ENCODE measurements at regions not wholly inside any gene's neighbourhood (a gene's known extent, or its start where the extent isn't known, plus 50 kb on each side); places are given as distances from the start of the nearest gene placed in this dataset.

DNA sequence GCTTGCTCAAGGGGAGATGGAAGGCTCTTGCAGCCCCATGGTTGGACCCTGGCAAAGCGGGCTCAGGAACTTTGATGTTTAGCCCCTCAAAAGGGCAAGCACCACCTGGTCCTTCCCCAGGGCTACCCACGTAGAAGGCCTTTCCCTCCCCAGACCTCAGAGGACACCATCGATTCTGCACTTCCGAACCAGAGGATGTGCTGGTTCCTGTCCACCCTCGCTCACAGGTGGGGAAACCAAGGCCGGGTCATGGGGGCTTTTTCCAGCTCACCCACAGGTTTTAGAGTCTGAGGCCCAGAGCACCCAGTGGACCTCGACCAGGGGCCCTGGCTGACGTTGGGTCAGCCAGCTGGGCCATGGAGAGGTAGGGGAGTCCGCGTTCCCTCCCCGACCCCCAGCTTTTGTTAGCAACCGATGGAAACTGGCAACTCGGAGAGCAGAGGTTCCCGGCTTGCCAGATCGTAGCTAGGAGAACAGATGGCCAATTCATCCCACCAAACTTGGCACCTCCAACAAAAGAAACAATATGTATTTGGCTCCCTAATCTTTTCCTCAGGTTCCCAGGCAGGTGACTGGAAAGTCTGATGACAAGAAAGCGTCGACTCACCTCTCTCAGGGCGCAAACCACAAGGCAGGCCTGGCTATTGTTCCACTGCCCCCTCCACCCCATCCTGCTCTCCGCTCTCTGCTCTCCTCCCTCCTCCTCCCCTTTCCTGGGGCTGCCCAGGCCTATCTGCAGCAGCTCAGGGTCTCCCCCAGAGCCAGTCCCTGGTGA lies 167.6 kb upstream of the SMIM23 start:
- intact Hi-C loops (cut with micrococcal nuclease; ENCODE audit: unreplicated experiment) (no loop called here), in situ Hi-C loops (cut with HindIII; ENCODE audit: low pct_unique_long_range_greater_than_20kb, low sequenced_read_pairs) (no loop called here)
- ChIA-PET POLR2A (no interaction called here), CTCF (no interaction called here)
- H3K4me1 ChIP-seq (ENCODE audit: control insufficient read depth, insufficient read depth, low read length), result no peaks in the 10 kb centered on the region
- TF ChIP-seq, protein P1, sequence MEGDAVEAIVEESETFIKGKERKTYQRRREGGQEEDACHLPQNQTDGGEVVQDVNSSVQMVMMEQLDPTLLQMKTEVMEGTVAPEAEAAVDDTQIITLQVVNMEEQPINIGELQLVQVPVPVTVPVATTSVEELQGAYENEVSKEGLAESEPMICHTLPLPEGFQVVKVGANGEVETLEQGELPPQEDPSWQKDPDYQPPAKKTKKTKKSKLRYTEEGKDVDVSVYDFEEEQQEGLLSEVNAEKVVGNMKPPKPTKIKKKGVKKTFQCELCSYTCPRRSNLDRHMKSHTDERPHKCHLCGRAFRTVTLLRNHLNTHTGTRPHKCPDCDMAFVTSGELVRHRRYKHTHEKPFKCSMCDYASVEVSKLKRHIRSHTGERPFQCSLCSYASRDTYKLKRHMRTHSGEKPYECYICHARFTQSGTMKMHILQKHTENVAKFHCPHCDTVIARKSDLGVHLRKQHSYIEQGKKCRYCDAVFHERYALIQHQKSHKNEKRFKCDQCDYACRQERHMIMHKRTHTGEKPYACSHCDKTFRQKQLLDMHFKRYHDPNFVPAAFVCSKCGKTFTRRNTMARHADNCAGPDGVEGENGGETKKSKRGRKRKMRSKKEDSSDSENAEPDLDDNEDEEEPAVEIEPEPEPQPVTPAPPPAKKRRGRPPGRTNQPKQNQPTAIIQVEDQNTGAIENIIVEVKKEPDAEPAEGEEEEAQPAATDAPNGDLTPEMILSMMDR (IDR thresholded peaks at IDR 0.05), result no peak
- TF ChIP-seq SIN3A (IDR thresholded peaks at IDR 0.05; ENCODE audit: borderline replicate concordance, insufficient read depth, low read depth, low read length), result no peak
- no peak for TF ChIP-seq TCF7L2 (IDR thresholded peaks at IDR 0.05; ENCODE audit: low read depth, low read length)
- TF ChIP-seq, protein P2, sequence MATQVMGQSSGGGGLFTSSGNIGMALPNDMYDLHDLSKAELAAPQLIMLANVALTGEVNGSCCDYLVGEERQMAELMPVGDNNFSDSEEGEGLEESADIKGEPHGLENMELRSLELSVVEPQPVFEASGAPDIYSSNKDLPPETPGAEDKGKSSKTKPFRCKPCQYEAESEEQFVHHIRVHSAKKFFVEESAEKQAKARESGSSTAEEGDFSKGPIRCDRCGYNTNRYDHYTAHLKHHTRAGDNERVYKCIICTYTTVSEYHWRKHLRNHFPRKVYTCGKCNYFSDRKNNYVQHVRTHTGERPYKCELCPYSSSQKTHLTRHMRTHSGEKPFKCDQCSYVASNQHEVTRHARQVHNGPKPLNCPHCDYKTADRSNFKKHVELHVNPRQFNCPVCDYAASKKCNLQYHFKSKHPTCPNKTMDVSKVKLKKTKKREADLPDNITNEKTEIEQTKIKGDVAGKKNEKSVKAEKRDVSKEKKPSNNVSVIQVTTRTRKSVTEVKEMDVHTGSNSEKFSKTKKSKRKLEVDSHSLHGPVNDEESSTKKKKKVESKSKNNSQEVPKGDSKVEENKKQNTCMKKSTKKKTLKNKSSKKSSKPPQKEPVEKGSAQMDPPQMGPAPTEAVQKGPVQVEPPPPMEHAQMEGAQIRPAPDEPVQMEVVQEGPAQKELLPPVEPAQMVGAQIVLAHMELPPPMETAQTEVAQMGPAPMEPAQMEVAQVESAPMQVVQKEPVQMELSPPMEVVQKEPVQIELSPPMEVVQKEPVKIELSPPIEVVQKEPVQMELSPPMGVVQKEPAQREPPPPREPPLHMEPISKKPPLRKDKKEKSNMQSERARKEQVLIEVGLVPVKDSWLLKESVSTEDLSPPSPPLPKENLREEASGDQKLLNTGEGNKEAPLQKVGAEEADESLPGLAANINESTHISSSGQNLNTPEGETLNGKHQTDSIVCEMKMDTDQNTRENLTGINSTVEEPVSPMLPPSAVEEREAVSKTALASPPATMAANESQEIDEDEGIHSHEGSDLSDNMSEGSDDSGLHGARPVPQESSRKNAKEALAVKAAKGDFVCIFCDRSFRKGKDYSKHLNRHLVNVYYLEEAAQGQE (IDR thresholded peaks at IDR 0.05; ENCODE audit: insufficient read depth in 1 of 2, low read depth in 2 of 2, low read length in 1 of 2), result no peak
- no peak for TF ChIP-seq POLR2AphosphoS5 (IDR thresholded peaks at IDR 0.05; ENCODE audit: low read depth, low read length)
- H3K4me3 ChIP-seq (ENCODE audit: low read depth in 2 of 2, low read length in 2 of 2), result no peak overlapping the region
- BruUV-seq (replicated peaks), result no TSS peak
- no peaks in the 10 kb centered on the region; the same call in 1 of the 2 replicates for H3K27me3 ChIP-seq (ENCODE audit: control insufficient read depth, insufficient read depth, low read length)
- H3K36me3 ChIP-seq (ENCODE audit: control insufficient read depth, insufficient read depth, low read length), result no peaks in the 10 kb centered on the region
- ATAC-seq (no peak), DNase-seq (ENCODE audit: low read depth, low spot score) (no peak)
- H3K9me3 ChIP-seq (ENCODE audit: control insufficient read depth, insufficient read depth, low read depth, low read length), result no peaks in the 10 kb centered on the region
- H3K27ac ChIP-seq (ENCODE audit: low read length), result no peak overlapping the region

DNA sequence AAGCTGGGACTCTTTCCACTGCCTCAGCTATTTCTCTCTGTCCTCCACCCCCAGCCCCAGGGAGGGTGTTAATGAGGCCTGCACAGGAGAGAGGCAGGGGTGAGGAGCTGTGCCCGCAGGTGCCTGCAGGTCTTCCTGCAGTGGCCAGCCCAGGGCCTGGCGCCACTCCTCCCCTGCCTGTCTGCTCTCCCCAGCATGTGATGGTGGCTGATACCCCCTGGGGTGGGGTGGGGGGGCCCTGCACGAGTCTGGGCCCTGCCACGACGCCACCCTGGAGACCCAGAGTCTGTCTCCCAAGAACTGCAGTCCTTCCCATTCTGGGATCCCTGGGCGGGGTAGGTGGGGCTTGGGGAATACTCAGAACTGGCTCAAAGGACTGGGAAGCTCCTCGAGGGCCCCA lies 166.4 kb upstream of the SMIM23 start:
- Histone ChIP-seq H3K36me3 (ENCODE audit: control insufficient read depth, insufficient read depth, low read length) (no peaks in the 10 kb centered on the region), H3K4me3 (ENCODE audit: low read depth in 2 of 2, low read length in 2 of 2) (no peak overlapping the region), H3K27me3 (ENCODE audit: control insufficient read depth, insufficient read depth, low read length) (no peaks in the 10 kb centered on the region; the same call in 1 of the 2 replicates), H3K9me3 (ENCODE audit: control insufficient read depth, insufficient read depth, low read depth, low read length) (no peaks in the 10 kb centered on the region), H3K27ac (ENCODE audit: low read length) (no peak overlapping the region), H3K4me1 (ENCODE audit: control insufficient read depth, insufficient read depth, low read length) (no peaks in the 10 kb centered on the region)
- intact Hi-C loops (cut with micrococcal nuclease; ENCODE audit: unreplicated experiment) (no loop called here), in situ Hi-C loops (cut with HindIII; ENCODE audit: low pct_unique_long_range_greater_than_20kb, low sequenced_read_pairs) (no loop called here)
- no peak for TF ChIP-seq POLR2AphosphoS5 (IDR thresholded peaks at IDR 0.05; ENCODE audit: low read depth, low read length)
- TF ChIP-seq SIN3A (IDR thresholded peaks at IDR 0.05; ENCODE audit: borderline replicate concordance, insufficient read depth, low read depth, low read length), result no peak
- no peak for TF ChIP-seq TCF7L2 (IDR thresholded peaks at IDR 0.05; ENCODE audit: low read depth, low read length)
- TF ChIP-seq, protein P1 (IDR thresholded peaks at IDR 0.05), result no peak
- TF ChIP-seq, protein P2 (IDR thresholded peaks at IDR 0.05; ENCODE audit: insufficient read depth in 1 of 2, low read depth in 2 of 2, low read length in 1 of 2), result no peak
- ATAC-seq, result no peak
- CTCF ChIA-PET, result no interaction called here
- POLR2A ChIA-PET, result no interaction called here
- no peak for DNase-seq (ENCODE audit: low read depth, low spot score)
- no TSS peak for BruUV-seq (replicated peaks)

Data from Panc1 (cell line).